ENCODE measurements at regions not wholly inside any gene's neighbourhood (a gene's known extent, or its start where the extent isn't known, plus 50 kb on each side); places are given as distances from the start of the nearest gene placed in this dataset.

- Histone ChIP-seq H3K4me1 (ENCODE audit: insufficient read depth, low read length, severe bottlenecking) (no peaks in the 10 kb centered on the region), H2AFZ (ENCODE audit: low read length) (no peak overlapping the region), H3K4me2 (ENCODE audit: low read length) (no peak overlapping the region), H3K36me3 (ENCODE audit: insufficient read depth, low read length) (no peaks in the 10 kb centered on the region), H3K27ac (ENCODE audit: low read depth, low read length, poor library complexity, severe bottlenecking) (no peak overlapping the region), H3F3A (ENCODE audit: insufficient read depth, low read length) (no peaks in the 10 kb centered on the region), H3K9me2 (ENCODE audit: low read depth, low read length) (no peaks in the 10 kb centered on the region), H3K27me3 (ENCODE audit: insufficient read depth, low read length) (no peaks in the 10 kb centered on the region), H3K79me2 (ENCODE audit: insufficient read depth, low read length) (no peaks in the 10 kb centered on the region), H3K9ac (ENCODE audit: low read length) (no peak overlapping the region), H3K9me3 (ENCODE audit: low read length) (no peaks in the 10 kb centered on the region), H3K4me3 (ENCODE audit: low read depth, low read length, poor library complexity, severe bottlenecking) (no peak overlapping the region), H4K20me1 (ENCODE audit: insufficient read depth, low read length) (no peaks in the 10 kb centered on the region)
- TF ChIP-seq CTCF (IDR thresholded peaks at IDR 0.05; ENCODE audit: low read length) = no peak
- no peak for TF ChIP-seq EZH2 (IDR thresholded peaks at IDR 0.05; ENCODE audit: borderline replicate concordance, low read length)
Observed at GRCh38 chr1:84755216-84755615, 65.0 kb upstream of the SSX2IP start.

- Histone ChIP-seq H4K20me1 (ENCODE audit: insufficient read depth, low read length) (no peaks in the 10 kb centered on the region), H3K9me2 (ENCODE audit: low read depth, low read length) (no peaks in the 10 kb centered on the region), H3K4me3 (ENCODE audit: low read depth, low read length, poor library complexity, severe bottlenecking) (no peak overlapping the region), H3K27ac (ENCODE audit: low read depth, low read length, poor library complexity, severe bottlenecking) (no peak overlapping the region), H3K36me3 (ENCODE audit: insufficient read depth, low read length) (no peaks in the 10 kb centered on the region), H3K27me3 (ENCODE audit: insufficient read depth, low read length) (no peaks in the 10 kb centered on the region), H3K4me1 (ENCODE audit: insufficient read depth, low read length, severe bottlenecking) (no peaks in the 10 kb centered on the region), H3K9me3 (ENCODE audit: low read length) (no peaks in the 10 kb centered on the region), H3F3A (ENCODE audit: insufficient read depth, low read length) (no peaks in the 10 kb centered on the region), H3K9ac (ENCODE audit: low read length) (no peak overlapping the region), H3K4me2 (ENCODE audit: low read length) (no peak overlapping the region), H2AFZ (ENCODE audit: low read length) (no peak overlapping the region), H3K79me2 (ENCODE audit: insufficient read depth, low read length) (no peaks in the 10 kb centered on the region)
- TF ChIP-seq EZH2 (IDR thresholded peaks at IDR 0.05; ENCODE audit: borderline replicate concordance, low read length) (no peak), CTCF (IDR thresholded peaks at IDR 0.05; ENCODE audit: low read length) (no peak)
Observed at GRCh38 chr1:84754386-84754703, 64.1 kb upstream of the SSX2IP start.

GRCh38 chr1:84753516-84754385 lies 63.5 kb upstream of the SSX2IP start:
- no peaks in the 10 kb centered on the region for H3K4me1 ChIP-seq (ENCODE audit: insufficient read depth, low read length, severe bottlenecking)
- no peak overlapping the region for H3K4me3 ChIP-seq (ENCODE audit: low read depth, low read length, poor library complexity, severe bottlenecking)
- H3K9ac ChIP-seq (ENCODE audit: low read length) = no peak overlapping the region
- H3K79me2 ChIP-seq (ENCODE audit: insufficient read depth, low read length) = no peaks in the 10 kb centered on the region
- H3F3A ChIP-seq (ENCODE audit: insufficient read depth, low read length) = no peaks in the 10 kb centered on the region
- H3K4me2 ChIP-seq (ENCODE audit: low read length) = no peak overlapping the region
- H3K27ac ChIP-seq (ENCODE audit: low read depth, low read length, poor library complexity, severe bottlenecking) = no peak overlapping the region
- H3K36me3 ChIP-seq (ENCODE audit: insufficient read depth, low read length) = no peaks in the 10 kb centered on the region
- no peak overlapping the region for H2AFZ ChIP-seq (ENCODE audit: low read length)
- H3K9me3 ChIP-seq (ENCODE audit: low read length) = no peaks in the 10 kb centered on the region
- no peaks in the 10 kb centered on the region for H3K9me2 ChIP-seq (ENCODE audit: low read depth, low read length)
- H3K27me3 ChIP-seq (ENCODE audit: insufficient read depth, low read length) = 0 out of 2 replicates have a peak, but pooled peaks cover 4% of the 10 kb centered on the region
- TF ChIP-seq EZH2 (IDR thresholded peaks at IDR 0.05; ENCODE audit: borderline replicate concordance, low read length) (no peak), CTCF (IDR thresholded peaks at IDR 0.05; ENCODE audit: low read length) (peak; percentile 98)
- no peaks in the 10 kb centered on the region for H4K20me1 ChIP-seq (ENCODE audit: insufficient read depth, low read length)

Measured in OCI-LY1 (cell line).